ENCODE measurements at regions not wholly inside any gene's neighbourhood (a gene's known extent, or its start where the extent isn't known, plus 50 kb on each side); places are given as distances from the start of the nearest gene placed in this dataset.

GRCh38 chr10:4568086-4568485 is 257.9 kb upstream of the AKR1E2 start:
- no peak overlapping the region for H3K4me3 Mint-ChIP-seq
- Histone ChIP-seq H3K9me3 (ENCODE audit: control insufficient read depth in 2 of 2, low read length in 2 of 2) (no peaks in the 10 kb centered on the region), H3K27me3 (ENCODE audit: control insufficient read depth, insufficient read depth, low read length) (no peaks in the 10 kb centered on the region), H3K36me3 (ENCODE audit: control insufficient read depth, insufficient read depth, low read length) (no peaks in the 10 kb centered on the region), H3K4me1 (ENCODE audit: control insufficient read depth, insufficient read depth, low read length, poor library complexity, severe bottlenecking) (no peaks in the 10 kb centered on the region), H3K27ac (ENCODE audit: insufficient read depth, low read length, poor library complexity, severe bottlenecking) (no peak overlapping the region), H3K4me3 (ENCODE audit: low read depth, low read length) (no peak overlapping the region)
- no peak for ATAC-seq (ENCODE audit: low read depth in 2 of 2)
- no peaks in the 10 kb centered on the region for H3K4me1 Mint-ChIP-seq
- no peak for DNase-seq
- H3K27ac Mint-ChIP-seq: no peak overlapping the region
- peaks cover 4% of the 10 kb centered on the region for H3K27me3 Mint-ChIP-seq
- H3K9me3 Mint-ChIP-seq: peaks cover 0 to 1% (median 0%) of the 10 kb centered on the region in 7 donors
- no peaks in the 10 kb centered on the region for H3K36me3 Mint-ChIP-seq

- H3K9me3 ChIP-seq (ENCODE audit: control insufficient read depth in 2 of 2, low read length in 2 of 2): no peaks in the 10 kb centered on the region
- no peak overlapping the region for H3K4me3 ChIP-seq (ENCODE audit: low read depth, low read length)
- H3K27ac Mint-ChIP-seq: no peak overlapping the region
- DNase-seq: no peak
- no peak overlapping the region for H3K27ac ChIP-seq (ENCODE audit: insufficient read depth, low read length, poor library complexity, severe bottlenecking)
- no peak overlapping the region for H3K4me3 Mint-ChIP-seq
- peaks cover 4% of the 10 kb centered on the region for H3K27me3 Mint-ChIP-seq
- H3K27me3 ChIP-seq (ENCODE audit: control insufficient read depth, insufficient read depth, low read length): peaks cover 2% of the 10 kb centered on the region
- H3K4me1 ChIP-seq (ENCODE audit: control insufficient read depth, insufficient read depth, low read length, poor library complexity, severe bottlenecking): no peaks in the 10 kb centered on the region
- no peaks in the 10 kb centered on the region for H3K36me3 ChIP-seq (ENCODE audit: control insufficient read depth, insufficient read depth, low read length)
- H3K36me3 Mint-ChIP-seq: no peaks in the 10 kb centered on the region
- H3K4me1 Mint-ChIP-seq: no peaks in the 10 kb centered on the region
- H3K9me3 Mint-ChIP-seq: peaks cover 0 to 1% (median 0%) of the 10 kb centered on the region in 7 donors
- no peak for ATAC-seq (ENCODE audit: low read depth in 2 of 2)
Observed at GRCh38 chr10:4567637-4568036, 258.4 kb upstream of the AKR1E2 start.

- no peak for DNase-seq
- no peaks in the 10 kb centered on the region for H3K36me3 Mint-ChIP-seq
- H3K36me3 ChIP-seq (ENCODE audit: control insufficient read depth, insufficient read depth, low read length): no peaks in the 10 kb centered on the region
- peaks cover 0 to 9% (median 0%) of the 10 kb centered on the region in 7 donors for H3K9me3 Mint-ChIP-seq
- H3K9me3 ChIP-seq (ENCODE audit: control insufficient read depth in 2 of 2, low read length in 2 of 2): no peaks in the 10 kb centered on the region
- no peak overlapping the region for H3K27ac Mint-ChIP-seq
- H3K27ac ChIP-seq (ENCODE audit: insufficient read depth, low read length, poor library complexity, severe bottlenecking): no peak overlapping the region
- H3K27me3 Mint-ChIP-seq: peaks cover 8% of the 10 kb centered on the region
- no peak overlapping the region for H3K4me3 ChIP-seq (ENCODE audit: low read depth, low read length)
- peaks cover 2% of the 10 kb centered on the region for H3K27me3 ChIP-seq (ENCODE audit: control insufficient read depth, insufficient read depth, low read length)
- no peak for ATAC-seq (ENCODE audit: low read depth in 2 of 2)
- H3K4me1 ChIP-seq (ENCODE audit: control insufficient read depth, insufficient read depth, low read length, poor library complexity, severe bottlenecking): no peaks in the 10 kb centered on the region
- no peaks in the 10 kb centered on the region for H3K4me1 Mint-ChIP-seq
- H3K4me3 Mint-ChIP-seq: no peak overlapping the region
Observed at GRCh38 chr10:4566011-4566410, 260.0 kb upstream of the AKR1E2 start.

GRCh38 chr10:4561296-4561695 is 264.7 kb upstream of the AKR1E2 start:
- Histone ChIP-seq H3K4me3 (ENCODE audit: low read depth, low read length) (no peak overlapping the region), H3K9me3 (ENCODE audit: control insufficient read depth in 2 of 2, low read length in 2 of 2) (no peaks in the 10 kb centered on the region), H3K27me3 (ENCODE audit: control insufficient read depth, insufficient read depth, low read length) (peaks cover 5% of the 10 kb centered on the region), H3K4me1 (ENCODE audit: control insufficient read depth, insufficient read depth, low read length, poor library complexity, severe bottlenecking) (no peaks in the 10 kb centered on the region), H3K36me3 (ENCODE audit: control insufficient read depth, insufficient read depth, low read length) (no peaks in the 10 kb centered on the region), H3K27ac (ENCODE audit: insufficient read depth, low read length, poor library complexity, severe bottlenecking) (no peak overlapping the region)
- ATAC-seq (ENCODE audit: low read depth in 2 of 2) (no peak), DNase-seq (no peak)
- Mint-ChIP-seq H3K4me3 (no peak overlapping the region), H3K27me3 (peaks cover 8% of the 10 kb centered on the region), H3K9me3 (peaks cover 0 to 11% (median 0%) of the 10 kb centered on the region in 7 donors), H3K4me1 (no peaks in the 10 kb centered on the region), H3K36me3 (no peaks in the 10 kb centered on the region), H3K27ac (no peak overlapping the region)

GRCh38 chr10:4557469-4557868 is 268.5 kb upstream of the AKR1E2 start:
- no peaks in the 10 kb centered on the region for H3K36me3 Mint-ChIP-seq
- ATAC-seq (ENCODE audit: low read depth in 2 of 2) (no peak), DNase-seq (no peak)
- H3K27ac Mint-ChIP-seq: no peak overlapping the region
- H3K9me3 Mint-ChIP-seq: peaks cover 0 to 11% (median 0%) of the 10 kb centered on the region in 7 donors
- Histone ChIP-seq H3K4me3 (ENCODE audit: low read depth, low read length) (no peak overlapping the region), H3K9me3 (ENCODE audit: control insufficient read depth in 2 of 2, low read length in 2 of 2) (no peaks in the 10 kb centered on the region), H3K4me1 (ENCODE audit: control insufficient read depth, insufficient read depth, low read length, poor library complexity, severe bottlenecking) (no peaks in the 10 kb centered on the region), H3K27me3 (ENCODE audit: control insufficient read depth, insufficient read depth, low read length) (peaks cover 4% of the 10 kb centered on the region), H3K27ac (ENCODE audit: insufficient read depth, low read length, poor library complexity, severe bottlenecking) (no peak overlapping the region), H3K36me3 (ENCODE audit: control insufficient read depth, insufficient read depth, low read length) (no peaks in the 10 kb centered on the region)
- H3K27me3 Mint-ChIP-seq: peaks cover 8% of the 10 kb centered on the region
- H3K4me3 Mint-ChIP-seq: no peak overlapping the region
- H3K4me1 Mint-ChIP-seq: peaks cover 0 to 4% (median 0%) of the 10 kb centered on the region in 4 donors

- Histone ChIP-seq H3K27me3 (ENCODE audit: control insufficient read depth, insufficient read depth, low read length) (peaks cover 4% of the 10 kb centered on the region), H3K9me3 (ENCODE audit: control insufficient read depth in 2 of 2, low read length in 2 of 2) (no peaks in the 10 kb centered on the region), H3K36me3 (ENCODE audit: control insufficient read depth, insufficient read depth, low read length) (no peaks in the 10 kb centered on the region), H3K27ac (ENCODE audit: insufficient read depth, low read length, poor library complexity, severe bottlenecking) (no peak overlapping the region), H3K4me1 (ENCODE audit: control insufficient read depth, insufficient read depth, low read length, poor library complexity, severe bottlenecking) (no peaks in the 10 kb centered on the region), H3K4me3 (ENCODE audit: low read depth, low read length) (no peak overlapping the region)
- no peaks in the 10 kb centered on the region for H3K36me3 Mint-ChIP-seq
- peaks cover 0 to 4% (median 0%) of the 10 kb centered on the region in 4 donors for H3K4me1 Mint-ChIP-seq
- DNase-seq: no peak
- H3K27ac Mint-ChIP-seq: no peak overlapping the region
- ATAC-seq (ENCODE audit: low read depth in 2 of 2): no peak
- H3K9me3 Mint-ChIP-seq: peaks cover 0 to 4% (median 0%) of the 10 kb centered on the region in 7 donors
- peaks cover 8% of the 10 kb centered on the region for H3K27me3 Mint-ChIP-seq
- no peak overlapping the region for H3K4me3 Mint-ChIP-seq
Observed at GRCh38 chr10:4556527-4556926, 269.5 kb upstream of the AKR1E2 start.

- Mint-ChIP-seq H3K9me3 (peaks cover 0 to 4% (median 0%) of the 10 kb centered on the region in 7 donors), H3K27ac (no peak overlapping the region), H3K4me3 (no peak overlapping the region), H3K36me3 (no peaks in the 10 kb centered on the region), H3K27me3 (peaks cover 4% of the 10 kb centered on the region), H3K4me1 (peaks cover 0 to 4% (median 0%) of the 10 kb centered on the region in 4 donors)
- peaks cover 4% of the 10 kb centered on the region for H3K27me3 ChIP-seq (ENCODE audit: control insufficient read depth, insufficient read depth, low read length)
- no peak overlapping the region for H3K27ac ChIP-seq (ENCODE audit: insufficient read depth, low read length, poor library complexity, severe bottlenecking)
- H3K9me3 ChIP-seq (ENCODE audit: control insufficient read depth in 2 of 2, low read length in 2 of 2): no peaks in the 10 kb centered on the region
- H3K4me3 ChIP-seq (ENCODE audit: low read depth, low read length): no peak overlapping the region
- no peaks in the 10 kb centered on the region for H3K36me3 ChIP-seq (ENCODE audit: control insufficient read depth, insufficient read depth, low read length)
- ATAC-seq (ENCODE audit: low read depth in 2 of 2) (no peak), DNase-seq (no peak)
- no peaks in the 10 kb centered on the region for H3K4me1 ChIP-seq (ENCODE audit: control insufficient read depth, insufficient read depth, low read length, poor library complexity, severe bottlenecking)
Observed at GRCh38 chr10:4555920-4556319, 270.1 kb upstream of the AKR1E2 start.

- no peaks in the 10 kb centered on the region for H3K9me3 Mint-ChIP-seq
- H3K27me3 Mint-ChIP-seq: peaks cover 24% of the 10 kb centered on the region
- no peaks in the 10 kb centered on the region for H3K36me3 Mint-ChIP-seq
- Histone ChIP-seq H3K4me1 (ENCODE audit: control insufficient read depth, insufficient read depth, low read length, poor library complexity, severe bottlenecking) (no peaks in the 10 kb centered on the region), H3K9me3 (ENCODE audit: control insufficient read depth in 2 of 2, low read length in 2 of 2) (no peaks in the 10 kb centered on the region), H3K4me3 (ENCODE audit: low read depth, low read length) (no peak overlapping the region), H3K36me3 (ENCODE audit: control insufficient read depth, insufficient read depth, low read length) (no peaks in the 10 kb centered on the region), H3K27me3 (ENCODE audit: control insufficient read depth, insufficient read depth, low read length) (no peaks in the 10 kb centered on the region), H3K27ac (ENCODE audit: insufficient read depth, low read length, poor library complexity, severe bottlenecking) (no peak overlapping the region)
- no peak overlapping the region for H3K27ac Mint-ChIP-seq
- DNase-seq (no peak), ATAC-seq (ENCODE audit: low read depth in 2 of 2) (no peak)
- H3K4me1 Mint-ChIP-seq: peaks cover 0 to 9% (median 4%) of the 10 kb centered on the region in 4 donors
- H3K4me3 Mint-ChIP-seq: no peak overlapping the region
Observed at GRCh38 chr10:4549139-4549653, 276.8 kb upstream of the AKR1E2 start.

Data from CD4-positive, CD25-positive, alpha-beta regulatory T cell (primary cell).